ENCODE measurements at regions not wholly inside any gene's neighbourhood (a gene's known extent, or its start where the extent isn't known, plus 50 kb on each side); places are given as distances from the start of the nearest gene placed in this dataset.
A peak's percentile ranks its signal among the peaks of the same experiment; 100 is the strongest.
"Not testable (repeated sequence)": the region's sequence is repeated elsewhere in the genome, so short reads cannot be mapped to it uniquely, and the experiment has no call there.

GRCh38 chr12:67046062-67046461 is 223.1 kb upstream of the CAND1 start:
- no peak for DNase-seq

GRCh38 chr12:67047634-67048033 is 221.5 kb upstream of the CAND1 start:
- no peak for DNase-seq

- DNase-seq, result no peak
Observed at GRCh38 chr12:67048371-67048770, 220.8 kb upstream of the CAND1 start.

GRCh38 chr12:67049199-67049598 is 220.0 kb upstream of the CAND1 start:
- not testable (repeated sequence) for DNase-seq

- no peak for DNase-seq
Observed at GRCh38 chr12:67052981-67053380, 216.2 kb upstream of the CAND1 start.

- DNase-seq, result no peak
Observed at GRCh38 chr12:67056329-67056728, 212.8 kb upstream of the CAND1 start.

- DNase-seq, result no peak
Observed at GRCh38 chr12:67057072-67057471, 212.1 kb upstream of the CAND1 start.

- no peak for DNase-seq
Observed at GRCh38 chr12:67062193-67062592, 207.0 kb upstream of the CAND1 start.

GRCh38 chr12:67067453-67068203 is 201.5 kb upstream of the CAND1 start:
- no peak for DNase-seq

- DNase-seq, result peak; percentile 16
Observed at GRCh38 chr12:67068204-67068731, 200.9 kb upstream of the CAND1 start.

- peak; percentile 57 for DNase-seq
Observed at GRCh38 chr12:67068761-67069450, 200.3 kb upstream of the CAND1 start.

- peak; percentile 61 for DNase-seq
Observed at GRCh38 chr12:67069451-67070306, 199.5 kb upstream of the CAND1 start.

- DNase-seq, result peak; percentile 3
Observed at GRCh38 chr12:67070307-67070600, 198.9 kb upstream of the CAND1 start.

GRCh38 chr12:67070604-67071003 is 198.6 kb upstream of the CAND1 start:
- DNase-seq, result no peak

- DNase-seq, result not testable (repeated sequence)
Observed at GRCh38 chr12:67072281-67072680, 196.9 kb upstream of the CAND1 start.

GRCh38 chr12:67073336-67073735 is 195.8 kb upstream of the CAND1 start:
- no peak for DNase-seq

GRCh38 chr12:67074072-67074471 is 195.1 kb upstream of the CAND1 start:
- no peak for DNase-seq

GRCh38 chr12:67077617-67078016 is 191.5 kb upstream of the CAND1 start:
- DNase-seq, result no peak

GRCh38 chr12:67078957-67079356 is 190.2 kb upstream of the CAND1 start:
- DNase-seq, result no peak

- no peak for DNase-seq
Observed at GRCh38 chr12:67080637-67081036, 188.5 kb upstream of the CAND1 start.

- DNase-seq, result no peak
Observed at GRCh38 chr12:67082221-67082620, 186.9 kb upstream of the CAND1 start.

- no peak for DNase-seq
Observed at GRCh38 chr12:67085699-67086098, 183.5 kb upstream of the CAND1 start.

GRCh38 chr12:67086116-67086515 is 183.0 kb upstream of the CAND1 start:
- no peak for DNase-seq

Measured in CD4-positive, alpha-beta T cell treated with Interleukin-17A for 4 hours (primary cell).